RKO (cell line): ENCODE measurements at regions not wholly inside any gene's neighbourhood (a gene's known extent, or its start where the extent isn't known, plus 50 kb on each side); places are given as distances from the start of the nearest gene placed in this dataset.
"Not testable (repeated sequence)": the region's sequence is repeated elsewhere in the genome, so short reads cannot be mapped to it uniquely, and the experiment has no call there.

ENCODE experiments used
- DNase-seq: peaks from one replicate; pipeline ENCODE4 v3.0.0-alpha.2; 2016; ENCODE audit warnings: low spot score

DNA sequence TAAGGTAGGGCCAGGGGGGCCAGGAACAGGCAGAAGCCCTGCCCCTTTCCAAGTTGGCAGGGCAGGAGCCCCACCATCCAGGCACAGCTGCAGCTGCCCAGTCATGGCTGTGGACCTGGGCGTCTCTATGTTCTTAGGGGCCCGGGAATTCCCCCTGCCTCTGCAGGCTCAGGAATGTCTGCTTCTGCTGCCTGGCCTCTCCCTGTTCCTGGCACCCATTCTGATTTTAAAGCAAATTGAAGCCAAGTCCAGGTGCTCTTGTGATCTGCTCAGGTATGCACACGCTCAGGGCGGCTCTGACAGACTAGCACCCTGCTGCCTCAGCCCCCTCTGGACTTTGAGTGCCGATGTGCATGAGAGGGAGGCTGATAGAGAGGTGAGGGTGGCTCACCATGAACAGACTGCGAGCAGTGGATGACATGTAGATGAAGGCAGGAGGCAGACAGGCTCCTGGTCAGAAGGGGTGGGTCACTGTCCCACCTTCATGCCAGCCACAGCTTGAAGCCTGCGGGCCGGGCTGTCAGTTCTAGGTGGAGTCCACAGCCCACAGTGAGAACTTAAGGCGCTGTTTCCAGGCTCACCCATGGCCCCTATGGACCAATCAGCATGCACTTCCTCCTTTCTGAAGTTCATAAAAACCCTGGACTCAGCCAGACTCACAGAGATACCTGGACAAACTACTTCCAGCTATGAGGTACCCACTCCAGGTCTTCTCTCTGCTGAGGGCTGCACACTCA lies 747.8 kb upstream of the GBE1 start:
- DNase-seq = no peak

DNA sequence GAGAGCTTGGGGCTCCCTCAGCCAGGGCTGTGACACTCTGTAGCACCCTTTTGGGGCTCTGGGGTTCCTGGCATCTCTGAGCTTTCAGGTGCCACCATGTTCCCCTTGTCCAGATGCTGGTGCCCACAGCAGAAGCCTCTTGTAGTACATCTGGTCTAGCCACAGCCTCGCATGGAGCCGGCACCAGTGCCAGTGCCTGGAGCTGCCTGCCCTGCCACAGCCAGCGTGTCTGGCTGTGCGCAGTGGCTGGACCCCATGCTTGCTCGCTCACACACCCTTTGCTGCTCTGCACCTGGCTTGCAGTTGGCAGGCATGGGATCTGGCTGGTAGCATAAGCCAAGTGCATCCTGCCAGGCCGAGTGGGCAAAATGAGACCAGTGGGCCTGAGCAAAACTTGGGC lies 744.8 kb upstream of the GBE1 start:
- DNase-seq = no peak

DNA sequence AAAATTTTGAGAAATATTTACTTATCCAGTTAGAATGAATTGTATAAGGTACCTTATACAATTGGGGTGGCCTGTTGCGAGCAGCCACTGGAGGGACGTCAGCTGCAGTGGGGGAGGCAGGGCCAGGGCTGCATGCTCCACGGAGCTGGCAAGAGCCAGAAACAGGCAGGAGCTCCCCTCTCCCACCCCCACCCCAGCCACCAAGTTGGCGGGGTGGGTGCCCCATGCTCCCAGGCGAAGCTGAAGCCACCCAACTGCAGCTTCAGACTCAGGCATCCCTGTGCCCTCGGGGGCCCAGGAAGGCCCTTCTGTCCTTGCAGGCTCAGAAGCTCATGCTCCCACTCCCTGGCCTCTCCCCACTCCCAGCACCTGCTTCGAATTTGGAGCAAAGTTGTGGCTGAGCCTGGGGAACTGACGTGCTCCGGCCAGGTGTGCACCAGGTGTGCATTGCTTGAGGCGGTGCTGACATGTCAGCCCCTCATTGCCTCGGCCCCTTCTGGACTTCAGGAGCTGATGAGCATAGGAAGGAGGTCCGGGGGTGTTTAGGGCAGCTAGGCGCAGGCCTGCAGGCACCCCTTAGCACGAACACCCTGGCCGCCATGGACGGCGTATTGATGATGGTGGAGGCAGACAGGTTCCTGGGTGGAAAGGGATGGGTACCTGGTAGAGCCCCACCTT lies 743.8 kb upstream of the GBE1 start:
- DNase-seq = no peak

DNA sequence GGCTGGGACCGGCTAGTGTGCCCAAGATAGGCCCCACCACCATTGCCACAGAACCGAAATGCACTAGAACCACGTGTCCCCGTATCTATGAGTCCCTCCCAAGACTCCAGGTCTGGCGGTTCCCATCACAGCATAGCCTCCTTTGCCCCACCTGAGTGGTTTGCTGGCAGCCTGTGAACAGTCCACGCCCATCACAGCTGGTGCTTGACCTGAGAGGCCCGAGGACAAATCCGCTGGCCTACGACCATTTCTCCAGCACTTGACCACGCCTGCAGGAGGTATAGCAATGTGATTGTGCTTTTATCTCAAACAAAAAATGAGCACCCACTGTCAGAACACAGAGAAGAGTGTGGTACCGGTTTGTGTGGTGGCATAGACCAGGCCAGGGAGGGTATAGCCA lies 736.7 kb upstream of the GBE1 start:
- DNase-seq = no peak

DNA sequence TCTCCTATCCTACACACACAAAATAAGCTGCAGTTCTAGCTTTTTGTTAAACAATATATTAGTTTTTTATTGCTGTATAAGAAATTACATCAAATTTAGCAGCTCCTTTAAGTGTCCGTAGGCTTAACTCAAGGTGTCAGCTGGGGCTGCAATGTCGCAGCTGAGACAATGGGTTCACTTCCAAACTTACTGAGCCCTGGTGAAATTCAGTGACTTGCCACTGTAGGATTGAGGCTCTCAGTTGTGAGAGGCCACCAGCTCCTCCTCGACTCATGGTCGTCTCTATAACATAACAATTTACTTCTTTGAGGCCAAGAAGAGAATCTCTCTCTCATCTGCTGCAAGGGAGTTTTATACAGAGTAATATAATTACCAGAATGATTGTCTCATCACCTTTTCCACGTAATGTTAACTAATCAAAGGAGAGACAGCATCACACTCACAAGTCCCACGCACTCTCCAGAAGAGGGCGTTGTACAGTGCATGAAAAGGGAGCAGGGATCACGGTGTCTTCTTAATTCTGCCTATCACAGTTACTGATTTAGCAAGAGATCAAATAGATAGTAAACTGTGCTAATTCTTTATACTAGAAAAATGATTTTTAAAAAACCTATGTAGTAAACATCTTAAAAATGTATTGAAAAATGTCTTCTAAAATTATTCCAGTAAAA lies 735.6 kb upstream of the GBE1 start:
- DNase-seq = no peak

DNA sequence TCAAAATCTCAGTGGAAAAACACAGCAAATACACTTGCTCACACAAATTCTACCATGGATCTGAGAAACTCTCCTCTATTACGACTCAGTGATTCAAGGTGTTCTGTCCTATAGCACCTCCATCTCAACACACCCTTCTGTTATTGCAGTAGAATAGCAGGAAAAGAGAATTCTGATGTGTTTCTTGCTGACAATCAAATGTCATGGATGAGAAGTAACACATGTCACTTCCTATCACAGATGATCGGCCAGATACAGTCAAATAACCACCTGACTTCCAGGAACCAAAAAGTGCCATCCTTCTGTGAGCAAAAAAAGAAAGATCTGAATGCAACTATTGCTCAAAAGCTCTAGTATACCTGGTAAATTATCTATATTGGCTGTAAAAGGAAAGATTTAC lies 734.2 kb upstream of the GBE1 start:
- no peak for DNase-seq

DNA sequence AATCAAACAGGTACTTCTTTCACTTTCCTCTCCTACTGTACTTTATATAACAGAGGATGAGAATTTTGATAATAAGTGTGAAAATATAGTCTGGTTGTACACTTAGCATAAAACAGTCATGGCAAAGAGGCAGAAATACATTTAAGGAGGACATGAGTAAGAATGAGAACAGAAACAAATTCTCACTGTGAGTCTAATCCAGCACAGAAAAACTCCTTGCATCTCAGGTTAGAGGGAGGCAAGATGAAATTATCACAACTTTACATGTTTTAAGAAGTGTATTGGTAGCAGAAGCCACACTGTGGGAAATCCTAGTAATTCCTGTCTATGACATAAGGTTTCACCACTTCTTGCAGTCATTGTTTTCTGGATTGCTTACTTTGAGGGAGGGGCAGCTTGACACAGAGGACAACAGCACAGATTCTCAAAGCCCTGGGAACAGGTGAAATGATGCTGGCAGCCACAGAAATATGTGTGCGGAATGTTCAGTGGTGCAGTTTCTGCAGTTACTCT lies 733.6 kb upstream of the GBE1 start:
- DNase-seq = no peak

DNA sequence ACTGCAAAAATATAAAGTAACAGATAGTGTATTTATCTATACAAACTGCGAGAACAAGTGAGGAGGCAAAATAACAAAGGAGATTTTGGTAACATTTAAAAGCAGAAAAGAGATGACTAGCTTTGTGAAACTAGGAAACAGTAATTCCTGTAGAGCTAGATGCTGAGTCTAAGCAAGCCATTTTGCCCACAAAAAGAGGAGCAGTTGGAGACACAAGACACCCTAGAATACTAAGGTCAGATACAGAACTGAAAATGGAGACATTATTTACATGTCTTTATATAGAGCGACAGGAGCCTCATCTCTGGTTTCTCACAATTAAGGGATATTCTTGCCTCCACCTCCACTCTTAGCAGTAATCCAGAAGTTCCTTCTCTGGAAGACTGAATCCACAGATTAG lies 732.4 kb upstream of the GBE1 start:
- DNase-seq = no peak

DNA sequence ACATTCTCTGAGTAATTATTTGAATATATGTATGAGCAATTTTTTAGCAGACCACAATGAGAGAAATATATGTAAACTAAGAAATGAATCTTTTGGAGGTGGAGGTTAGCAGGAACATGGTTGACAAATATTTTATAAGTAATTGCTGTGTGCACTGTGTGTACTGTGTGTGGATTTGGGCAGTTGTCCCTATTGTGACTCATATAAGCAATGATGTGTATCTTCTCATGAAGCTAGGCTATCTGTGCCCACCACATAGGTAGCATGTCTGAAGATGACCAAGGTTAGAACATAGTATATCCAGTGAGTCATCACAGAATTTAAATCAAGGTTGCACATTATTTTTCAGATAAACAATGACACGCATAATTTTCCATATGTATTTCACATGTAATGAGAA lies 713.9 kb upstream of the GBE1 start:
- DNase-seq = no peak

DNA sequence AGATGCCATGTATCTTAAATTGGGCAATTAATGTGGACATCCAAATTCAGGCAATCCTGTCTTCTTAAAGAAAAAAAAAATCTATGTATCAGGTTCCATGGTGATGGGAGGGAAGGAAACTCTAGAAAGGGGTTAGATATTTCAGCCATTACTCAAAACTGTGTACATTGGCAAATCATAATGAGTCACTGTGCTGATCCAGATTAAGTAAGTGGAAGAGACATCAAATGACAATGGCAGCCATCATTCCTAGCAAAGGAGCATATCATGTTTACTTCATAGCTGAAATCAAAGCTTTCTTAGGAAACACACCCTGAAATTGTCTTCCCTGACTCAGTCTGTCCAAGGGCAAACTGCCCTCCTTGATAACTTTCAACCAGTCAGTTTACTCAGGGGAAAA lies 713.3 kb upstream of the GBE1 start:
- peak; percentile 69 for DNase-seq

DNA sequence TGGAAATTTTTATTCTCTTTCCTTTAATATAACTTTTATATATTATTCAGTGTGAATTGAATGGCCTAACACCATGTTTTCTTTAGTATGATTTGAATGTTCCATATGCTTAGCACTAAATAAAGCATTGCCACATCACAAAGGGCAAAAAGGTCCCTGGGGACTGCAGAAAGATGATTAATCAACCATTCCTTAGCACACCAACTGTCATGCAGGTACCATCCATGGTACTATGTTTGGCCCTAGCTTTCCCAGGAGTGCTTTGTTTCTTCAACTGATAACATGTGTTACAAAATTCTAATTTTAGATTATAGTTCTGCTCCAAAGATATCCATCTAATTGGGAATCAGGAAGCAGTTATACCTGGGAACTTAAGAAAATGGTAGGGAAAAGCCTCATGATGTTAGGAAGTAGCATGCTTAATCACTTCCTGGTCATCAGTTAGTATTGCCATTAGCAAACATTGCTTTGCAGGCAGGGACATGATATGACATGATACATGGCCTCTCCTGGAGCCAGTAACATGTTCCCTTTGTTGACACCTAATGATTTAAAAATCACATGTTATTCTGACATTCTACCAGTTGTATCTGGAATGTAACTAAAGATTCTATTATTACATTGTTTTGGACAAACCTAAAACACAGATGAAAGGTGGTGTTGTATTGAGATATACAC lies 712.6 kb upstream of the GBE1 start:
- DNase-seq = no peak

DNA sequence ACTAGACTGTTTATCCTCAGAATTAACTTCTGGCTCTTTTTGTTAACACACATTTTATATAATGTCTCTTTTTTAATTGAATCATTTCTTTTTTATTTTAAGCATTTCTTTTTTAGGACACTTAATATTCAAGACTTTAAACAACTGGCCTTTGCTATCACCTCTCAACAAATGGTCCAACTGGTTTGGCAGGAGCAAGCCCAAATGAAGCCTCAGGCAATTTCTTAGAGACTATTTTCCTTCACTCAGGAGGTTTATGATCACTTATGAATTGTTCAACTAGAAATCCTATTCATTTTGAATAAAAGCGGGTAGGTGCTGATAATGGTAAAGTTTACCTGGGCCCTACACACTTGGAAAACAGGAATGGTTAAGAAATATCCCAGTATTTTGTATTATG lies 705.6 kb upstream of the GBE1 start:
- DNase-seq = no peak

DNA sequence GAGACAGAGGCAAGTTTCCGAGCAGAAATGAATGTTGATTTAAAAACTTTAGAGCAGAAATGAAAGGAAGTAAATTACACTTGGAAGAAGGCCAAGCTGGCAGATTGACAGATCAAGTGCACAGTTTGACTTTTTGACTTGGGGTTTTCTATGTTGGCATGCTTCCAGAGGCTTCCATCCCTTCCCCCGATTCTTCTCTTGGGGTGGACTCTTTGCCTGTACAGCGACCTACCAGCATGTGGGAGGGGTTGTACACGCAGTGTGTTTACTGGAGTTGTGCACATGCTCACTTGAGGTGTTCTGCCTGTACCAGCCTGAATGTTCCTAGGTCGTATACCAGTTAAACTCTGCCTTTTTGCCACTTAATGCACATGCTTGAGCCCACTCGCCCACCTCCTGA lies 701.5 kb upstream of the GBE1 start:
- DNase-seq = no peak

DNA sequence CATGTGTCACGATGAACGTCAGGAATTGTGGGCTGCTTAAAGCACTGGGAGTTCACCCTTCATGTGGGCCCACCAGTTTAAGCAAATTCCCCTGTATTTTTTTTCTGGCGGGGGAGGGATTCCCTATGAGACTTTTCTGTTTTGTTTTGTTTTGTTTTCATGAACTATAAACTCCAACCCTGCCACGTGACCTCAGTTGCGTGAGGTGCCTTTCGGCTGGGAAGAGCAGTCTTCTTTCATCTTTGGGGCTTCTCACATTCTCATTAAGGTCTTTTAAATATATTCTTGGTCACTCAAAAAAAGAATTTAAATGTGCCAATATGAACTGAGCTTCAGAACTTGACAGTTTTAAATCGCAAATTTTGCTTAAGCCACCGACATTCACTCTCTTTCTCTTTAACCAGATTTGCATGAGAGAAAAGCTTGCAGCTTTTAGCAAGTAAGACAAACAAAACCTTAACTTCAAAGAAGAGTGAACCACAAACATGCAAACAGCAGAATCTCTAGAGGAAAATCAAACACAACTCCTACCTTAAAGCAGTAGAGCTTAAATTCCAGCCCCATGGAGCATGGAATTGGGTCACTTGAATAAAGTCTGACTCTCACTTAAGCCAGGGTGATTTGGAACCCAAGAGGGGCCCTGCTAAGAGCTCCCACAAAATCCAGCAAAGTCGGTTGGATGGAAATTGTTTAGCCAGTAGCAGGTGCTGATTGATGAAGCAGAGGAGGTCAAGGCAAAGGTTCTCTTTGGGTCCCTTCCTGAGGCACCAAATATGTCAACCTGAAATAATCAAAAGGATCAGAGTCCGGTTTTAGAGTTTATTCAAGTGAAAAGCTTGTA lies 699.8 kb upstream of the GBE1 start:
- no peak for DNase-seq

DNA sequence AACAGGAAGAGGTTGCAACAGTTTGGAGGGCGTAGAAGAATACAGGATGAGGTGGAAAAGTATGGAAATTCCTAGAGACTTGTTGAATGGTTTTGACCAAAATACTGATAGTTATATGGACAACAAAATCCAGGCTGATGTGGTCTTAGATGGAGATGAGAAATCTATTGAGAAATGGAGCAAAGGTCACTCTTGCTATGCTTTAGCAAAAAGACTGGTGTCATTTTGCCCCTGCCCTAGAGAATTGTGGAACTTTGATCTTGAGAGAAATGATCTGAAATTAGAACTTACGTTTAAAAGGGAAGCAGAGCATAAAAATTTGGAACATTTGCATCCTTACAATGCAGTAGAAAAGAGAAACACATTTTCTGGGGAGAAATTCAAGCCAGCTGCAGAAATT lies 686.9 kb upstream of the GBE1 start:
- DNase-seq = no peak

DNA sequence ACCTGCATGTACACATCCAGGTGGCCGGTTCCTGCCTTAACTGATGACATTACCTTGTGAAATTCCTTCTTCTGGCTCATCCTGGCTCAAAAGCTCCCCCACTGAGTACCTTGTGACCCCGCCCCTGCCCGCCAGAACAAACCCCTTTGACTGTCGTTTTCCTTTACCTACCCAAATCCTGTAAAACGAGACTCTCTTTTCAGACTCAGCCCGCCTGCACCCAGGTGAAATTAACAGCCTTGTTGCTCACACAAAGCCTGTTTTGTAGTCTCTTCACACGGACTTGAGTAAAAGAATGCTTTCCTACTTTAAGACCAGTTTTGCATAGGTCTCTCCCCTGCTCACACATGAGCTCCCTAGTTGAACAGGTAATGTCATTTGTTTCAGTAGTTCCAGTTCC lies 667.4 kb upstream of the GBE1 start:
- DNase-seq = not testable (repeated sequence)

DNA sequence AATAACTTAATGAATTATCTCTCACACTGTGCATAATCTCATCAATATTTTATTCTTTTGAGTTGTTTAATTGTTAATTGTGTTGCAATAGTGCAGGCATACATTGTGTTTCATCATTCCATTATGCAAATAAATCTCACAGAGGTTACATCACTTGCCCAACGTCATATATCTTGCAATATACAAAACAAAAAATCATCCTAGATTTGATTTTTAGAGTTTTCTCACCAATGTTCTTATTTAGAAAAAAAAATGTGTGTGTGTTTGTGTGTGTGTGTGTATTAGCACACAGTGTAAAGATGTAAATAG lies 662.5 kb upstream of the GBE1 start:
- no peak for DNase-seq

DNA sequence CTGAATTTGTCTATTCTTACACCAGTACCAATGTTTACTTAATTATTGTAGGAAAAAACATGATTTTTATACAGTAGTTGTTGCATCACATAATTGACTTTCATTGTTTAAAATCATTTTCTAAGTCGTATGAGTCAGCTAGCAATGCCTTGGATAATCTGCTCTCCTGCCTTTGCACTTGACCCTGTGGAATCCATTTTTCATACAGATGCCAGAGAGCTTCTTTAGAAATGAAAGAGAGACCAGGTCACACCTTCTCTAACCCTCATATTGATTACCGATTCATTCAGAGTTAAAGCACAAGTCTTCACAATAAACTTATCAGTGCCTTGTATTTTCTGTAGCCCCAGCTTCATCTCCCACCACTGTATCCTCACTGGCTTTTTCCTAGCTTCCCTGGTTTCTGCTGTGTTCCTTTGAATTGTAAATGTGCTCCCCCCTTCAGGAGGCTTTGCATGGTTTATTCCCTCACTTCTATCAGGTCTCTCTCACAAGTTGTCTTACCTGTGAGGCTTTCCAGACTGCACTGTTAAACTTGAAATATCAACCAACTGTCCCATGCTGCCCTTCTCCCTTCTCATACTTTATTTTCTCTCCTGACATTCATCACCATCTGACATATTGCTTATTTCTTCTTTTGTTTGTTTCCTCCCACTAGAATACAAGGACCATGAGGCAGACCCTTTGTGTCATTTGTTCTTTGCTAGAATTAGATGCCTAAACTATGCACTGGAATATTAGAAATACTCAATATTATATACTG lies 662.0 kb upstream of the GBE1 start:
- DNase-seq = no peak

DNA sequence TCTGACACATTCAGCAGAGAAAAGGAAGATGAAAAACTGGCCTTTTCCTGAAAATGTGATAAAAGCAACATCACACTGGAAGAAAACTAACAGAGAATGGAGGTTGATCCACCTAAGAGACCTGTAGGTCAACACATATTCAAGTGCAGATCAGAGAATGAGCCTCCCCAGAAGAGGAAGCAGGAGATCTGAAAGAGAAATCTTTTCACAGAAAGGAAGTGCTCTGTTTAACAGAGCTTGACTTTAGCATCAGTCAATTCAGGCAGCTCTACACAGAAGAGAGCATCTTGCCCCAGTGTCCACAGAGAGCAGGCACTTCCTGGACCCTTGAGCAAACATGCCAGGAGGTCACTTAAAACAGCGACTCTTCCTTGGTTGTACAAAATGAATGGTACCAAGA lies 655.4 kb upstream of the GBE1 start:
- DNase-seq = no peak

DNA sequence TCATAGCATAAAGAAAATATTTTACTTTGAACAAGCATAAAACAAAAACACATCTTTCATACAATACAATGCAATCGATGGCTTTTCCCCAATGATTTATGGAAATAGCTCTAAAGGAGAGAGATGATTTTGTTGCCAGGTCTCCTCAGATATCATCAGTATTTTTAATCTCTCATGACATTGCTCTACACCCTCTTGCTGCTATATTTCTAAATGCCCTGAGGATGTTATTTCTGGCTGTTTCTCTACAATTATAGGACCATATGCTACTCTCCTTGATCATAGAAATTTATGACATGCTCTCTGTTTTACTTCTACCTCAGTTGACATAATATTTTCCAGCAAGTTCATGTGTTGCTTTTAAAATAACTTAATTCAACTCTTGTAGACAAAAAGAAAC lies 654.9 kb upstream of the GBE1 start:
- no peak for DNase-seq

DNA sequence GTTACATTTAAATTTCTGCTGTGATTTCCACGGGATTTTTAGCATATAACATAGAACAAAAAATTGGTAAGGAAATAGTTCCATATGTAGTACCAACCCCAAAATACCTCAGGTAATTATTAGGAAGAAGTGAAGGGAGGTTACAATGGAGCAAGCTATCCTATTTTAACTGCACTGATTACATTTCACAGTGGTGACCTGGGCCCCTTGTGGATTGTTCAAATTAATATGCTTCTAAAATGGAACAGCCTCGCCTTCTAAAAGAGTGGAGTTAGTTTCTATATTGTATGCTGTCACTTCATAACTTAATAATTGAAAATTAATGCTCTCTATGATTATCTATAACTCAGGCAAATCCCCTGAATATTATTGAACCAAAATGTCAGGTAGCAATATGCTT lies 651.7 kb upstream of the GBE1 start:
- DNase-seq = no peak
